NCI-H510A (cell line): ENCODE measurements at regions not wholly inside any gene's neighbourhood (a gene's known extent, or its start where the extent isn't known, plus 50 kb on each side); places are given as distances from the start of the nearest gene placed in this dataset.
"Not testable (repeated sequence)": the region's sequence is repeated elsewhere in the genome, so short reads cannot be mapped to it uniquely, and the experiment has no call there.

Experiments used
- DNase-seq: peaks from one replicate; lab custom pipeline; 2025; lab: John Stamatoyannopoulos, UW

DNA sequence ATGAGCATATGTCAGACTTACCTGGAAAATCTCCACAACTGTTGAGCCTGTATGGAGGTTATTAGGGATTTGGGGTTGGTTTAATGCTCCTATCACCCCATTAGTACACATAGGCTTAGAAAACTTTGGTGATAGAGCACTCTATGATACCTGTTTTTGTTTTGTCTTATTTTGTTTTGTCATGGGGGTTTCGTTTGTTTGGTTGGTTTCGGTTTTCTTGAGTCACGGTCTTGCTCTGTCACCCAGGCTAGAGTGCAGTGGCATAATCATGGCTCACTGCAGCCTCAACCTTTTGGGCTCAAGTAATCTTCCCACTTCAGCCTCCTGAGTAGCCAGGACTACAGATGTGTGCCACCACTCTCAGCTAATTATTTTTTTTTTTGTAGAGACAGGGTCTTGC, 70.0 kb downstream of the MZT1 start:
- DNase-seq: no peak

GRCh38 chr13:72656357-72656756, 71.1 kb downstream of the MZT1 start:
- DNase-seq: no peak

DNA sequence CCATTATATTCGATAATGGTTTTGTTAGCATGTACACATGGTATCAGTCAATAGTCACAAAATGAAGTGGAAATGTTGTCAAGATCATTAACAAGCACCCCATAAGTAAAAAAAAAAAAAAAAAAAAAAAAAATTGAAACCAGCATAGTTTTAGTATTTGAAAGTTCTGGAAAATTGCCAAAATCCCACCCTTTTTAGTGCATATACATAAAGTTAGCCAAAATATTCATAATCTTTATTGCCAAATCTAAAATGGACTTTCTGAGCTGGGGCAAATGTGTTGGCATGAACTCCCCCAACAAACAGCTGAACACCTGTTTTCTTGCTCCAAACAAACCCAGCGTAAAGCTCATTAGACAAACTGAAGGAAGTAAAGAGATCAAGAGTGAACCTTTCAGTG, 73.9 kb downstream of the MZT1 start:
- no peak for DNase-seq

DNA sequence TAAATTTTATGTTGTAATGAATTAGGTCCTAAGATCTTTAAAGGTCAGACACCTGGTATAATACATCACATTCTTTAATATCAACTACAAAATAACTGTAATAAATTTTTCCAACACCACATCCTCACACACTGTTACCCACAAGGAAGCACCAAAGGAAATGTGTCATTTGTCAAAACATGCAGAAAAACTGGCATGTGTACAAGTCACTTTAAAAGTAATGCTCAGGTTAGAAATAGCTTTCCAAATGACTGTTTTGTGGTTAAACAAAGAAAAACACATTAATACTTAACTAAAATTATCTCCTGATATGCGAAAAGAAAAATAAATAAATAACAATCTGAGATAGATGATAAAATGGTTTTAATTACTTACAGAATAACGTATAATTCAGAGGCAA, 74.7 kb downstream of the MZT1 start:
- no peak for DNase-seq

DNA sequence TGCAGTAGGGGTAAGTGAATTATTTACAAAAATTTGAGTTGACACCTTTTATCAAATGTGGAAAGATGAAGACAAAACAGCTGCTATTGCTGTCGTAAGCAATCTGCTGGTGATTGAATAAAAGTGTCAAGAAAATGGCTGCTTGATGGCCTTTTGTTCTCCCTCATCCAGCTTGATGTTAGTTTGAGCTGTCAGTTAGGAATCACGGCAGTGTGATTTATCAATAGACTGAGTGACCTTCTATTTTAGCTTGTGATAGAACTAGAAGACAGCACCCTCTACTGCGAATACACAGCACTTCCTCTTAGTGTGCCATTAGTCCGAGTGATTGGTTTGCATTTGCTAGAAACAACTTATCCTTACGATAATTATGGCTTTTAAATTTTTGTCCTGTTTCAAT, 76.3 kb downstream of the MZT1 start:
- no peak for DNase-seq

DNA sequence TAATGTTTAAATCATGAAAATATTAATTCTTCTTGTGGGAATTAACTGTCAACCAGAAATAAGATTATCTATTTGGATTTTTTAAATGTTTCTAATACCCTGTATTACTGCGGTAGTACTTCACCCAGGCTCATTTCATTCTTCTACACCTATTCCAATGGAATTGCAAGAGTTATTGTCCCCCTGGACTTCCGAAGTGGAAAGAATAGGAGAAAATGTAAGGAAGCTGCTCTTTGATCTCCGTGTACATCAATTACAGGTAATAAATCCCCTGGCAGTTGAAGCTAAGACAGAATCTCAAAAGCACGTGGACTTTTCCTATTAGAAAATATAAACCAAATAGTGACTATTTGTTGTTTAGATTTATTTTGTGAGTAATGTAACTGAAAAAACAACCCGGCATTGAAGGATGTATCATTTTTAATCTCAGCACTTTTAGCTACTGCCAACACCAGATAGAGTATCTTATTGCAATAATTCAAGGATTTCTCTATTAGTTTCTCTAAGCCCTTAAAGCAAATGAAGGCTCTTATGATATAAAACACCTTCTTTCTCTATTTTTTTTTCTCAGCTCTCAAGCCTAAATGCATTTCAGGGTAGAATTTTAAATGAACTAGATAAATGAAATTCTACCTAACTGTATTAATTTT, 77.3 kb downstream of the MZT1 start:
- no peak for DNase-seq

DNA sequence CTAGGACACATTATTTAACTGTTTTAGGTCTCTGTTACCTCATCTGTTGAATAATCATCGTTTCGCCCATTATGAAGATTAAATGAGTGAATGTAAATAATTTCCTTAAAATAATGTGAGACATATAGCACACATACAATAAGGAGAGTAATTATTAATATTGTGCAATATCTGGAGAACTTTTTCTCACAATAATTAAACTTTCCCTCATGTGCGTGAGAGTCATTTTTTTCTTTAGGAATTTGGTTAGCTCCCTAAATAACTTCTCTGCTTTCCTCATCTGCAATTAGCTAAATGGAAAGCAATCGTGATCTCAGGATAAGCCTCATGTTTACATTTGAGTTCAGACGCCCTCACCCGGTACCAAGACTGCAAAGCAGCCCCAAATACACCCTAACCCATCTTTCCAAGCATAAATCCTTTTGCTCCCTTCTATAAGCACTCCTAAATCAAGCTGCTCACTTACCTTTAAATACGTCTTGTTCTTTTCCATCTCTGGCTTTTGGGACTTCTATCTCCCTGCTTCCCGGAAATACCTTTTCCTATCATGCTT, 78.8 kb downstream of the MZT1 start:
- no peak for DNase-seq

DNA sequence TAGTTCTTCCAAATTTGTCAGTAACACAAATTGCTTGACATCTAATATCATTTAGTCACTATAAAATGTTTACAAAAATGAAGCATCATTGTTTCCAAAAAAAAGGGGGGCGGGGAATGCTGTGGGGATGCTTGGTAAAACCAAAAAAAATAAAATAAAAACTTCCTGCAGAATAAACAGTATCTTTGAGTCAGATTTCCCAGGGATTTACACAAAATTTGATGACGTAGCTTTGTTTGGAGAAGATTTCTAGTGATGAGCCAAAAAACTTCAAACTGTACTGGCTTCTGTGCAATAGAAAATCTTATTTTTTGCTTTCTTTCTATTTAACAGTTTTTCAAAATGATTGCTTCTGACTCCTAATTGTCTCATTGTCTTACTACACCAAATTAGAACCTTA, 80.0 kb downstream of the MZT1 start:
- DNase-seq: no peak

- no peak for DNase-seq
These were observed 81.9 kb downstream of the MZT1 start for GRCh38 chr13:72645521-72645920.

DNA sequence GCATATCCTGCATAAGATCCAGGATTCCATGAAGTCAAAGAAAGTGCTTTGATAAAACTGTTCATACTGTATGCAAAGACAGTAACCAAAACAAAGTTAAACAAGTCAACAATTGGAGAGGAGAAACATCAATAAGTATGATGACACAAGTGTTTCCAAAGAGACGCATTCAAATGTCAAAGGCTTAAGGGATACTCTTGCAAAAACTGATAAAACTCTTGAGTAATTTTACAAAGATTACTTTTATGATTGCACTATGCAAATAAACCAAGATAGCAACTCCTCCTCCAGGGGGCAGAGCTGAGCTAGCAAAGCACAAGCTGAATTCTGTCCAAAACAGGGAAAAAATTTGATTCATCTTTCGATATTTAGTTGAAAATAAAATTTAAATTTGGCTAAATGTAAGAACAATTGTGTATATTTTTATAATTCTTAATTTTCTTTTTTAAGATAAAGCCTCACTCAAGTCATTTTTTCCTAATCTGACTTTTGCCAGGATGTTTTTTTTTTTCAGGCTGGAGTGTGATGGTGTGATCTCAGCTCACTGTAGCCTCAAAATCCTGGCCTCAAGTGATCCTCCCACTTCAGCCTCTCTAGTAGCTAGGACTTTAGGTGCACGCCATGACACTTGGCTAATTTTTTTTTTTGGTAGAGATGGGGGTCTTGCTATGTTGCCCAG, 84.0 kb downstream of the MZT1 start:
- DNase-seq: no peak

- no peak for DNase-seq
These were observed 88.1 kb downstream of the MZT1 start for GRCh38 chr13:72639377-72639776.

GRCh38 chr13:72638059-72638815, 89.2 kb downstream of the MZT1 start:
- DNase-seq: no peak

DNA sequence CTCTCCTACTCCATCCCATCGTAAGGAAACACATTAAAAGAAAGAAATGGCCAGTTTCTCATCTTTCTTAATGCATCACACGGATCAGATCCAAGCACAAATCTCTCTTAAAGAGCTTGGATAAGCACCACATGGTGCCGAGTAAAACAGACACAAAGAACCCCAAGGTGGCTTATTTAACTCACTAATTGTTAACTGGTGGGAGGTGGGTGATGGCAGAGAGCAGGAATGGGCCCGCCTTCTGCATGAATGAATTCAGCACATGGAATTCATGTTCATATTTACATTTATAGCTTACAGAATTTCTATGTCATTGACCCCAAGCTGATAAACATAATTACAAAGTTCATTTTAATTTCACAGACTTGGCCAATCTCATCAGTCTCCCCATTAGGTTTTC, 89.9 kb downstream of the MZT1 start:
- DNase-seq: no peak

DNA sequence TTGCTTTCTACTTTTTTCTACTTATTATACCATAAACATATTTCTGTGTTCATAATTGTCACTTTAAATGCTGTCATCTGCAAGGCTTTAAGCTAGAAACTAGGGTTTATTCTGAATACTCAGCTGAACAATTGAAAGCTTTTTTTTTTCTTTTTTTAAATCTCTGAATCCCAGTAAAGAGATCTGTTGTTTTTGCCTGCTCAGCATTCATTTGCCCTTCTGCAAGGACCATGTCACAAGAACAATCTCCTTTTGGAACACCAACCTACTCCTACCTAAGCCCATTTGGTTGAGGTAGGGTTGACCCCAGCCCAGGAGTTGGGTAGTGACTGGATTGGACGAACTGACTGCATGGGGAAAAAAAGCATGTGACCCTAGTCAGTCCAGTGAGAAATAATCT, 92.6 kb downstream of the MZT1 start:
- no peak for DNase-seq

DNA sequence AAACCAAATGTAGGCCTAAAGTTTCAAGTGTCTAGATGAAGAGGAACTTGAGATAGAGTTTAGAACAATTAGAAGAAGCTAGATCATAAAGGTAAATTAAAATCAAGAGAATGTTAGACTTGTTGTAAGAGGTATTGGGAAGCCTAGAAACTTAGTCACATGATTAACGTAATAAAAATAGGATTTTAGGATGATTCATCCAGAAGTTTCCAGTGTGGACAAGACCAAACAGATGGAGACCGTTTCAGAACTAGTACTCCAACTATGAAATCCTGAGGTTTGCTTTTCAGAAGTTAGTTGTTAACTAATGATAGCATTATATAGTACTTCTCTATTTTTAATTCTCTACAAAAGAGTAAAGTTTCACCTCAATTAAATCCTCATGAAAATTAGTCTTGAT, 104.9 kb downstream of the MZT1 start:
- no peak for DNase-seq

DNA sequence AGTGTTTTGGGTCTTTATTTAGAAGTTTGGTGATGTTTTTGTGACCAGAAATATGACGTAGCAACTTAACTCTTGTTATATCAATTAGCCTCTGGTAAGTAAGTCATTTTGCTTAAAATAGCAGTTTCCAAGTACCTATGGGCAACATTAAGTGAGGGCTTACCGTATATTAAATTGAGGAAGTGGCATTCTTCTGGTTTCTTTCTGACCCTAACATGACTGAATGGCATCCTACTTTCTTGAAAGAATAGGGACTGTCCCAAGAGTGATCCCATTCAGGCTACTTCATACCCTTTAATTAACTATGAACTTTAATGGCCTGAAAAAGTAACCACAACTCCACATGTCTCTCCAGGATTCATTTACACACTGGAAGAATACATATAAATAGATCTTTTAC, 106.6 kb downstream of the MZT1 start:
- DNase-seq: no peak

DNA sequence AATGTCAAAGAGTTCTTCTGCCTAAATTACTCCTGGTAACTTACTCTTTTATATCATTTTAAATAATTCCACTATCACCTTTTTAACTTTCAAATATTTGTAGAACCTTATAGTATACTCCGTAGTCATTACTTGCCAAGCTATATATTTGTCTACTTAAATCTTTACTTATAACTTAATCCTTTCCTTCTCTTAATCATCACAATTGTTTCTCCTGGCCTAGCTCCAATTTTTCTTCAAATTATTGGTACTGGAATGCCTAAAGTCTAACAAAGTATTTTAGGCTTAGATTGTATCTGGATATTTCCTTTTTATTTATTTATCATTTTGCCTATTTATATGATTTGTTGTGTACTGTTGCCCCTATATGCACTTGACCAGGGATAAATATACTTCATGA, 109.5 kb downstream of the MZT1 start:
- DNase-seq: no peak

- DNase-seq: no peak
These were observed 110.2 kb downstream of the MZT1 start for GRCh38 chr13:72617186-72617585.

DNA sequence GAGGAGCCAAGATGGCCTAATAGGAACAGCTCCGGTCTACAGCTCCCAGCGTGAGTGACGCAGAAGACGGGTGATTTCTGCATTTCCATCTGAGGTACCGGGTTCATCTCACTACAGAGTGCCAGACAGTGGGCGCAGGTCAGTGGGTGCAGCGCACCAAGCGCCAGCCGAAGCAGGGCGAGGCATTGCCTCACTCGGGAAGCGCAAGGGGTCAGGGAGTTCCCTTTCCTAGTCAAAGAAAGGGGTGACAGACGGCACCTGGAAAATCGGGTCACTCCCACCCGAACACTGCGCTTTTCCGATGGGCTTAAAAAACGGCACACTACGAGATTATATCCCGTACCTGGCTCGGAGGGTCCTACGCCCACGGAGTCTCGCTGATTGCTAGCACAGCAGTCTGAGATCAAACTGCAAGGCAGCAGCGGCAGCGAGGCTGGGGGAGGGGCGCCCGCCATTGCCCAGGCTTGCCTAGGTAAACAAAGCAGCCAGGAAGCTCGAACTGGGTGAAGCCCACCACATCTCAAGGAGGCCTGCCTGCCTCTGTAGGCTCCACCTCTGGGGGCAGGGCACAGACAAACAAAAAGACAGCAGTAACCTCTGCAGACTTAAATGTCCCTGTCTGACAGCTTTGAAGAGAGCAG, 117.1 kb downstream of the MZT1 start:
- not testable (repeated sequence) for DNase-seq

- no peak for DNase-seq
These were observed 128.2 kb downstream of the MZT1 start for GRCh38 chr13:72599178-72599743.

DNA sequence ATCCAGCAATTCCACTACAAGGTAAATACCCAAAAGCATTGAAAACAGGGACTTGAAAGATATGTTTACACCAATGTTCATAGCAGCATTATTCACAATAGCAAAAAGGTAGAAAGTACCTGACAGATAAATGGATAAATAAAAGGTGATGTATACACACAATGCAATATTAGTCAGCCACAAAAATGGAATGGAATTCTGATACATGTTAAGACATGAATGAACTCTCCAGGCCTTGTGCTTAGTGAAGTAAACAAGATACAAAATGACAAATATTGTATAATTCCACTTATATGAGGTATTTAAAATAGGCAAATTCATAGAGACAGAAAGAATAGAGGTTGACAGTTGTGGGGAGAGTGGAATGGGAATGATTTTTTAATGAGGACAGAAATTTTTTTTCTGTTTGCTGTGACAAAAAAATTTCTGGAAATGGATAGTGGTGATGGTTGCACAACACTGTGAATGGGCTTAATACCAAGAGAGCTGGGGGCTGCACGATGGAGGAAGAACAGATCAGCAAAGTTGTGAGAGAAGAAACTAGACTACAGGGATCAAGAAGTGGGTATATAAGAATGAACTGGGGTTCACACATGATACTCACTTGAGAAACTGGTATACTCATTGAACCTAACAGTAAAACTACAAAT, 137.2 kb downstream of the MZT1 start:
- no peak for DNase-seq

DNA sequence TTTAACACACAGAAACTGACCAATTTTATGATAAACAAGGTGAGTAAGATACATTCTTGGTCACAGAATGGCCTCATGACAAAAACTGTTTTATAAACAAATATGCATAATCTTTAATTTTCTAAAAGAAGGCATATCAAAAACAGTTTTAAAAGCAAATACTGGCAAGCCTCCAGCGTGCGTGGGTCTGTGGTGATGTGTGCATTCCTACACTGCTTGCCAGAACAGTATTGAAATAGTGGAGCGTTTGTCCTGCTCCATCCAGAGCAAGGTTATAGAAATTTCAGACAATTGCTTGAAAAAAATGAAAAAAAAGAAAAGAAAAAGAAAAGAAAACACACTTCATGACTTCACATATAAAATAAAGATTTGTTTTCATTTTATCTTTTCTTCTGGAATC, 140.9 kb downstream of the MZT1 start:
- no peak for DNase-seq
